NCI-H1105 treated with DMSO at 0.1 percent for 48 hours (cell line): ENCODE measurements at regions not wholly inside any gene's neighbourhood (a gene's known extent, or its start where the extent isn't known, plus 50 kb on each side); places are given as distances from the start of the nearest gene placed in this dataset.

Experiments used
- DNase-seq: peaks from one replicate; lab custom pipeline; 2025; lab: John Stamatoyannopoulos, UW

DNA sequence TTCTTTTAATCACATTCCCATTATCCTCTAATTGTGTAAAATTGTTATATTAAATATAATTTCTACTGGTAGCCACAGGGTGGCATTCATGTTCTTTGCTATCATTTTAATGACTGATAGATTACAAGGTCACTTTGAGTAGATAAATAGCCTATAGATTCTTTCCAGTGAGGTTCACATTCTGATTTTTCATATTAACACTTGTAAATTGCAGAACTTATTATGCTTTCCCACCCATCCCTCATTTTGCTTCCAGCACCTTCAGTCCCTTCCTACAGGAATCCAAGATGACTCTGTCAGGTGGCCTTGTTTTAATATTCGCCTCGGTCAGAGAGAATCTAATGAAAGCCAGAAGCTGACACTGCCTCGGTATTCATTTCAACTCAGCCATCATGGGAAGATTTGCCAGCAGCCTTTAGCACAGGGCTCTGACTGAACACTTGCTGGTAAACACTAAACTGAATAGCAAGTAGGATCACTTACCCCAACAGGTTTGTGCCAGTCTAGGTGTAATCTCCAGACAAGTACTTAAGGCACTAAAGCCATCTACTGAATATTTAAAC lies 101.2 kb upstream of the FSHR start:
- peak; percentile 81 for DNase-seq

DNA sequence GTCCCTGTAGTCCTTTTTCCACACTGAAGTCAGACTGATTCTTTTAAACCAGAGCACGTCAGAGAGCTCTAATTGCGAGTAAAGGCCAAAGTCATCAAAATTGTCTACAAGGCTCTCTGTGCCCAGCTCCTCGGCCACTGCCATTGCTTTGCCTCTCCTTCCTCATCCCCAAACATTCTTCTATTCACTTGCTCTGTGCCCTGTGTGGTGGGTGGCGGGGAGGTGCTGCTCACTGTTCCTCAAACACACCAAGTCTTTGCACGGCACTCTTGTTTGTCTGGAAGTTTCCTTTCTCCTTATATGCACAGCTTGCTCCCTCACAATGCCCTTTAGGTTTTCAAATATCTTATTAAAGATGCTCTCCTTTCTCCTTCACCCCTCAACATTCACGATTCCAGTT lies 100.1 kb upstream of the FSHR start:
- no peak for DNase-seq

DNA sequence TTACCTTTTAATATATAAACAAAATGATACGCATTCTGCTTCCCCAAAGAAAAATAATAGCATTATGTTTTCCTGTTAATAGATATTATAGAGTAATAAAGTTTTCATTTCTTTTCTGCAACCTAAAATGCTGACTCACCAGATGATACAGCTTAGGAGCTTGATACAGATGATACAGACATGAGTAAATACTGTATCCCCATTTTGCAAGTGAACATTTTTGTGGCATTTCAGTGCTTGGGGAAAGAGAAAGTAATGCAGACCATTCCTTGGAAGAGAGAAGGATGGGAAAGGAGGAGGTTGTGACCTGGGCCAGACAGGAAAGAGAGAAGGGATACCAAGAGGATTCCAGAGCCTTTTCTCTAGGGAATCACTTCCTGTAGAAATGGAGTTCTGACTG lies 97.5 kb upstream of the FSHR start:
- DNase-seq, result no peak

DNA sequence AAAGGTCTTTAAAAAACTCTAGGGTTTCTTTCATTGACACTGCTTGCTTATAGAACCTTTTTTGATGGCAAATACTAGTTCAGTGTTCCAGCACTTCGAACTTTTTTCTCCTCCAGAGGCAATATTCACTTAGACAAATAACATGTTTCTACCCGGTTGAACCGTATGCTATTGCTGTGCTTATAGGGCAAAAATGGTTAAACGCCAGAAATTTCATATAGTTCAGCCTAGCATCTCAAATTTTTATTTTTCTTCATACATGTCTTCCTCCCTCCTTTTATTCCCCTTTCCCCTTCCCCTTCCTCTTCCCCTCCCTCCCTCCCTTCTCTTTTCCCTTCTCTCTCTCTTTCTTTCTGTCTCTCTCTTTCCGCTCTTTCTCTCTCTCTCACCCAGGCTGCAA lies 96.9 kb upstream of the FSHR start:
- DNase-seq, result no peak

DNA sequence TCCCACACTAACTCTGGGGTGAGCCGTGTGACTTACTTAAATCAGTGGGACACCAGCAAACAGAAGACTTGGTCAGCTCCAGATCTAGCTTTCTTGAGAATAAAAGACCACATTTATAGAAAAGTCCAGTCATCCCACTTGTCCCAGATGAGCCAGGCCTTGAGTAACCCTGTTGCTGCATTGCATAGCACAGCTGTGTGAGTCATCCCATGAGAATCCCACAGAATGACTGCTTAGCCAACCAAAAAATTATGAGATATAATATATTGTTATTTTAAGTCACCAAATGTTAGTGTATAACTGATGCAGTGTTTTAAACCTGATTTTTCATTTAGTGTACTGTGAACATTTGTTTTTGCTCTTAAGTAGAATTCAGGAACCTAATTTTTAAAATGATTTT lies 94.2 kb upstream of the FSHR start:
- no peak for DNase-seq

DNA sequence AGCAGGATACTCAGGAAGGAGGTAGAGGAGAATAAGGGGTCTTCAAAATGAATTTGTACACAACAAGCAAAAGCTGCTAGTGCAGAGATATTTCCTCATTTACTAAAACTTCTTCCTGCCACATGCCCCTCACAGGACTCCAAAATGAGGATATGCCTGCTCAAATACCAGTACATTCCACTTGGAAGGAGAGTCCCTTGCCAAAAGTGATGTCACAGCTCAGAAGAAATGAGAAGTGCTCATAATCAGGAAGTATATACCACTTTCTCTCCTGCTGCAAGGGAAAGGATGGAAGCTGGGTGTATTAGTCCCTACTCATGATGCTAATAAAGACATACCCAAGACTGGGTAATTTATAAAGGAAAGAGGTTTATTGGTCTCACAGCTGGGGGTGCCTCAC lies 87.7 kb upstream of the FSHR start:
- DNase-seq, result no peak

DNA sequence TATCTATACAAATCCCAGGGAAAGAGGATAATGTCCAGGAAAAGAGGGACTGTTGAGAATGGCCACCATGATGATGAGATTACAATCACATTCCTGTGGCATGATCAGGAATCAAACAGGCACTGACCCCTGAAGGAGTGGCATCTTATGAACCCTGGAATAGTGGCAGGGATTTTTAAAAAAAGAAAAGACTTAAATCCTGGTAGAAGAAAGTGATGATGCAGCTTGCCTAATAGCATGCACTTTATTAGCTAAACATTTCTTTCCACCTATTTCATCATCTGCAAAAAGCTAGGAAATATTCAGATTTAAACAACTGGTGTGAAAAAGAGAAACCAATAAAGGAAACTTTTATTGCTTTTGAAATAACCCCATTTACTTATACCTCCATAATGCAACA lies 87.2 kb upstream of the FSHR start:
- DNase-seq, result no peak

DNA sequence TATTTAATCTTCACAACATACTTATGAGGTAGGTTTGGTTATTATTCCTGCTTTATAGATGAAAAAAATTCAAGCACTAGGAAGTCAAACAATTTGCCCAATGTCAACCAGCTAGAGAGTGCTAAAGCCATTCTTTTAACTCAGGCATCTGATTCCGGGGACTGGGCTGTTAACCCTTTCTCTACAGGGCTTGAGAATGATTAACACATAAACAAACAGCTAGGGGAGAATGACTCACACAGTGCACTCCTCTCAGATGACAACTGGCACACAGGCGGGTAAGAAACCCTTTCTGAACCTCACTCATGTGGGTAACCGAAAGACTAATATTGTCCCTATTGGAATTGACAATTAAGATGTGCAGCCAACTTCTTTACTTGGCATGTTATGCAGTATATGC lies 86.3 kb upstream of the FSHR start:
- DNase-seq, result no peak

DNA sequence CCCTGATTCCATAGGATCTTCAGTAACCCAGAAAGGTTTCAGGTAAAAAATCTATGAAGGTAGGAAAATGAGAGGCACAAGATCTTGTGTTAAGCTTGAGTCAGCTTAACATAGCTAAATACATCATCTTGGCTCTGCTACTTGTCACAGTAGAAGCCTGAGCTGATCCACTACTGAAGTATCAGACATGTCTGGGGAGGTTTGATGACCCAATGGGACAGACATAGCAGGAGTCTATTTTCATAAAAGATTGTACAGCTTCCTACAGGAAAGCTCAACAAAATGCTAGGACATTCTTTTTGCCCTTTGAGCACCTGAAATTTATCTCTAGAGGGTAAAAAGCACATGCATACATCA lies 84.3 kb upstream of the FSHR start:
- DNase-seq, result no peak

DNA sequence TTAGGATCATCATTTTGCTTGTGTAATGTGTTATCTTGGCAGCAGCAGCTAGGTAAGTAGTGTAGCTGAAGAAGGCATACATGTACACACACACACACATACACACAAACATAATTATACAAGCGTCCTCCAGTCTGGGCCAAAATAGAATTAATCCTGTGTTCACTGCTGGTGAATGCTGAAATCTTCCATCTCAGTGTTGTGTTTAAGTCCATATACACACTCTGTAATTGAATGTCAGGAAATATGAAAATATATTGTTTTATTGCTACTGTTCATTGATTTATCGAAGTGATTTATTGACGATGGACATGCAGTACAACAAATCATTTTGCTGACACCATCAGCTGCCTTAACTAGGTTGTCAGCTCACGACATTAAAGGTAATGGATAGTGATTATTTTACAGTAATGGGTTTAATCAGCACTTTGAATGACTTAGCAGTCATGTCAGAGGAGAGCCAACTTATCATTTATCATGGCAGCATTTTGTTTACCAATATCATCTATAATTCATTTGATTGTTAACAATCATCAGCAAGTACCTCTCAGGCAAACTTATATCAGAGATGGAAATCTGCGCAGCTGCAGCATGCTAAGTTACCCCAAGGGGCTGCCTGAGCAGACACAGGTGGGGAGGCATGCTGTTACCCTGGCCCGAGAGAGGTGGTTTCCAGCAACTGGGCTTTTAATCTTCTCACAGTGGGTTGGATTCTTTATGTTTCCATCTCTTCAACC lies 83.7 kb upstream of the FSHR start:
- DNase-seq, result no peak

DNA sequence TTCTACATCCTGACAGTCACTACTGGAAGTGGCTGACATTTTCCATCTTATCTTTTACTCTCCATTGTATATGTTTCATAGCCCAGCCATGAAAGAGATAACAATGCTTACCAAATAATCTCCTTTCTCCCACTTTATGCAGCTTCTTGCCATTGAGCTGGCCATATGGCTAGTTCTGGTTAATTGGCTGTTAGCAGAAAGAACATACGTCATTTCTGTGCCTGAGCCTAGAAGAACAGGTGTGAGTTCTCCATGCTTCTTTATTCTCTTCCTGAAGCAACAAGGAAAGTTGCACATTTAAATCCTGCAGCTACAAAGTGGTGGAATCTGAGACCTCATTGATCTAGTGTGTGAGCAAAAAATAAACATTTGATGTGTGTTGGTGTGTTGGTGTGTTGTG lies 82.0 kb upstream of the FSHR start:
- no peak for DNase-seq

DNA sequence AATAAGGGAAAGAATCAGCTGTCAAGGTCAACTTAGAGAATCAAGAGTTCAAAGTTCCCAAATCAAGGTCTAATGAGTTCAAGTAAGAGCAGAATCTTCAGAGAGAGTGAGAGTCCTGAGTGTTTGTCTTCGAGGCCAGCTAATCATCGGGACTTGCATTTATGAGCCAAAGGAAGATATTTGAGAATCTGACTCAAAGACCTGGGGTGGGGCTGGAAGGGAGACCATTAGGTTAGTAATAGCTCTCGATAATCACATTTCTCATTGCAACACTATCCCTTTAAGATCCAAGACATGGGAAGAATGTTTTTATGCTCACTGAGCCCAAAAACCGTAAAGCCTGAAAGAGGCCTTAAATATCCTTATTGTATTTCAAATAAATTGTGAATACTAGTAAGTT lies 72.0 kb upstream of the FSHR start:
- no peak for DNase-seq

DNA sequence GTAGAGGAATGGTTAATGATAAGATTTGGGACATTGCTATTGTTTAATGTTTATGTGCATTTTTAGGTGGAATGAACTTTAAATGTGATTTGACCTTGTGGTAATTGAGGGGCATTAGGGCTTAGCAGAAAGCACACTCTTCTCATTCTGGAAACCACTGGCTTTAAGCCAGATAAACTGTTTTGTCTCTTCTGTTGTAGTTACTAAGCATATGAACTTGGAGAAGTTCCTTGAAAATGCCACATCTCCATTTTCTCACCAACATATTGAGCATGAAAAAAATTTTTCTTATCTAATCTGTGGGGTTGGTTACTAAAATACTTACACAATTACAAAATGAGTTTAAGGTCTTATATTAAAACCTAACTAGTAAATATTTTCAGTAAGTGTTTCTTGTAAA lies 70.8 kb upstream of the FSHR start:
- peak; percentile 79 for DNase-seq

DNA sequence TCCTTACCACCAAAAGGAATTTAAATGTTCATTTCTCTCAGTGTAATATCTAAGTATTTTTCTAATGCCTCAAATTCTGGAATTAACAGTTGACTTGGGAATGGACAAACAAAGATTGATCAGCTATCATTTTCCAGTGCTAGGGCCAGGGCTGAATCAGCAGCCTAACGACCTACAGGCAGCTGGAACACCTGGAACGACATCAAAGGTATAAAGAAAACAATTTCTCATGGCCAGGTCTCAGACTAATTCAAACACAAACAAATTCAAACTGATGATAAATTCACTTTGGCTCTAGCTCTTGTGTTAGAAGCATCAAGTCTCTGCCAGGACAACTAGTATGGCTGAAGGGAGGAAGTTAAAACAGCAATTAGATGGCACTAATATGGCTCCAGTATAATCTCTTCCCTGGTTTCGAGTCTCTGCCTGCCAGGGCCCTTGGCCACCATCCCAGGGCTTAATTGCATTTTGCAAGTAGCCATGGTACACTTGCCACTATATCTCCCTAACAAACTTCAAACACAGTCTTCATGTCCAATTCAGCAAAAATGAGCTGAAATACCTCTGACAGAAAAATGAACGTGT lies 70.2 kb upstream of the FSHR start:
- peak; percentile 98 for DNase-seq

DNA sequence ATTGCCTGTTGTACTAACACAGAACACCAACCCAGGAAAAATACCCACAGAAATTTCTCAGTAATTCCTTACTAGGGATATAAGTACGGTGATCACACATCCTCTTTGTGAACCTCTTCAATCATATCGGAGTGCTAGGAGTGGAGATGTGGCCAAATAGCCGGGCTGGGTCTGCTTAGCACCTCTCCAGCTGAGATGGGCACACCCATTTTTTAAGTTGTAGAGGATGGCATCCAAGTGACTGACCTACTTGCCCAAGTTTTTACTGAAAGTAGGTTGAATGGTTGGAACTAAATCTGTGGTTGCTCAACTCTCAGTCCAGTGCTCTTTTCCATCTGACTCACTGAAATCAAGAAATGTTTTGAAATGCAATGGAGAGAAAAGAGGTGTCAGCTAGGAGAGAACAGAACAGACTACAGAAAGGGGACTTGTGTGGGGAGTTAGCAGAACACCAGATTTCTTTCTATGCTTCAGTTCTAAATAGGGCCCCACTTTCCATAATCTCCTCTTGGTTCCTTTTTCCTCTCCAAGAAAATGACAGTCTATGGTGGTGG lies 68.7 kb upstream of the FSHR start:
- no peak for DNase-seq

DNA sequence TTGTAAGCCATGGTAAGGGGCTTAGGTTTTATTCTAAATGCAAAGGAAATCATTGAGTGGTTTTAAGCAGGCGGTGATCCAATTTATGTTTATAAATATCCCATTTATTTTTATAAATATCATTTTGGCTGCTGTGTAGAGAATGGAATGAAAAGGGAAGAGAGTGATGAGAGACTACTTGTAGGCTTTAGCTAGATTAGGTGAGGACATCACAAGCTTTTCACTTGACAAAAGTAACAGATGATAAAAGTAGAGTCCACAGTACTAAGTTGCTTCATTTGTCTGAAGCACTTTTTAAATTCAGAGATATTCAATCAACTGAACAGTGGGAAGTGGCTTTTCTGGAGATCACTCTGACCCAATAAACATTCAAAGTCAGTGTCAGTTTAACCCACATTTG lies 65.4 kb upstream of the FSHR start:
- DNase-seq, result no peak

DNA sequence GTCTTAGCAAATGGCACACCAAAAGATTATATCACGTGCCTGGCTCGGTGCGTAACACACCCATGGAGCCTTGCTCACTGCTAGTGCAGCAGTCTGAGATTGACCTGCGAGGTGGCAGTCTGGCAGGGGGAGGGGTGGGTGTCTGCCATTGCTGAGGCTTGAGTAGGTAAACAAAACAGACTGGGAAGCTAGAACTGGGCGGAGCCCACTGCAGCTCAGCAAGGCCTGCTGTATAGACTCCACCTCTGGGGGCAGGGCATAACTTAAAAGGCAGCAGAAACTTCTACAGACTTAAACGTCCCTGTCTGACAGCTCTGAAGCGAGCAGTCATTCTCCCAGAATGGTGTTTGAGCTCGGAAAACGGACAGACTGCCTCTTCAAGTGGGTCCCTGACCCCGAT lies 55.9 kb upstream of the FSHR start:
- DNase-seq, result no peak

DNA sequence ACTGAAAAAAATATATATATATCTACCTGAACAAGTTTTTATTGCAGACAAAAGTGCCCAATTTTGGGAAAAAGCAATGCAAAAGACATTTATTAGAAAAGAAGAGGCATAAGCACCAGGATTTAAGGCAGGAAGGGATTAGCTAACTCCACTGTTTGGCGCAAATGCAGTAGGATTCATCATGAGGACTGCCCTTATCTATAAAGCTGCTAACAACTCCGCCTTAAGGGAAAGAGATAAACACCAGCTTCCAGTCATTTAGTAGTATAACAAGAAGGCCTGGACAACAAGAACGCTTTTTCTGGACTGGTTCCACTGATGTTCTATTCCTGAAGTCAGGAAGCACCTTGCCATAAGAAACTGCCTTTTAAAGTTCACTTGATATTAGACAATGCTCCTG lies 52.9 kb upstream of the FSHR start:
- DNase-seq, result no peak
